Hepatocyte (in vitro differentiated cells): ENCODE measurements at regions not wholly inside any gene's neighbourhood (a gene's known extent, or its start where the extent isn't known, plus 50 kb on each side); places are given as distances from the start of the nearest gene placed in this dataset.
A peak's percentile ranks its signal among the peaks of the same experiment; 100 is the strongest.

Source experiments
- DNase-seq: peaks from one replicate; pipeline ENCODE4 v3.0.0-alpha.2; 2016; ENCODE audit warnings: low spot score
- H2AFZ ChIP-seq: fragments of 200-600 bp; sonication (generic); 2 replicates; pipeline ENCODE4 v1.6.0; 2016; ENCODE audit warnings: antibody characterized with exemption, mild to moderate bottlenecking
- H3K27ac ChIP-seq: fragments of 200-600 bp; sonication (generic); 2 replicates; pipeline ENCODE4 v1.5.1; 2016; ENCODE audit warnings: mild to moderate bottlenecking
- H3K27me3 ChIP-seq: fragments of 200-600 bp; sonication (generic); 2 replicates; pipeline ENCODE4 v1.6.1; 2016
- H3K36me3 ChIP-seq: fragments of 200-600 bp; sonication (generic); replicated peaks from 2 replicates; pipeline ENCODE4 v1.5.1; 2016; ENCODE audit warnings: low read depth; ENCODE audit not compliant: insufficient read depth
- H3K4me1 ChIP-seq: fragments of 200-600 bp; sonication (generic); 2 replicates; pipeline ENCODE4 v1.5.1; 2016; ENCODE audit warnings: mild to moderate bottlenecking, moderate library complexity; ENCODE audit not compliant: insufficient read depth
- H3K4me2 ChIP-seq: fragments of 200-600 bp; sonication (generic); 2 replicates; pipeline ENCODE4 v1.6.0; 2016
- H3K4me3 ChIP-seq: fragments of 200-600 bp; sonication (generic); 2 replicates; pipeline ENCODE4 v1.5.1; 2016; ENCODE audit warnings: mild to moderate bottlenecking
- H3K79me2 ChIP-seq: fragments of 200-600 bp; sonication (generic); 2 replicates; pipeline ENCODE4 v1.6.0; 2017; ENCODE audit warnings: mild to moderate bottlenecking
- H3K9me2 ChIP-seq: fragments of 200-600 bp; sonication (generic); replicated peaks from 2 replicates; pipeline ENCODE4 v1.6.0; 2017; ENCODE audit warnings: mild to moderate bottlenecking; ENCODE audit not compliant: insufficient read depth
- H3K9me3 ChIP-seq: fragments of 200-600 bp; sonication (generic); 2 replicates; pipeline ENCODE4 v1.5.1; 2016; ENCODE audit warnings: low read depth, mild to moderate bottlenecking
- H4K20me1 ChIP-seq: fragments of 200-600 bp; sonication (generic); 2 replicates; pipeline ENCODE4 v1.6.0; 2016; ENCODE audit warnings: mild to moderate bottlenecking; ENCODE audit not compliant: insufficient read depth, poor library complexity, severe bottlenecking
- CTCF ChIP-seq: fragments of 200-600 bp; sonication (generic); IDR thresholded peaks from 2 replicates; pipeline ENCODE4 v1.5.1; 2016; ENCODE audit warnings: antibody characterized with exemption, mild to moderate bottlenecking; ENCODE audit not compliant: poor library complexity
- EZH2 ChIP-seq: fragments of 200-600 bp; sonication (generic); IDR thresholded peaks from 2 replicates; pipeline ENCODE4 v1.6.1; 2016; ENCODE audit warnings: antibody characterized with exemption, mild to moderate bottlenecking, borderline replicate concordance
- EZH2phosphoT487 ChIP-seq: fragments of 200-600 bp; sonication (generic); IDR thresholded peaks from one replicate; pipeline ENCODE4 v1.6.1; 2018; ENCODE audit warnings: antibody characterized with exemption, mild to moderate bottlenecking, low read depth, moderate library complexity; ENCODE audit not compliant: unreplicated experiment, severe bottlenecking
- WGBS: methylation state at CpG from one replicate; pipeline ENCODE4 v1.1.6; 2016; ENCODE audit warnings: low lambda C conversion rate; ENCODE audit errors: missing lambda C conversion rate; 5-methylcytosine and 5-hydroxymethylcytosine counted together

- peaks cover 2% of the 10 kb centered on the region for H3K27me3 ChIP-seq
- H3K4me1 ChIP-seq: peaks cover 12% of the 10 kb centered on the region
- no peaks in the 10 kb centered on the region for H3K9me2 ChIP-seq
- peak overlapping the region; percentile 57 for H3K4me2 ChIP-seq
- TF ChIP-seq CTCF (no peak), EZH2phosphoT487 (no peak), EZH2 (no peak)
- H3K27ac ChIP-seq: peak overlapping the region; percentile 73
- no peak overlapping the region for H2AFZ ChIP-seq
- no peak for DNase-seq
- no peaks in the 10 kb centered on the region for H3K79me2 ChIP-seq
- H4K20me1 ChIP-seq: no peaks in the 10 kb centered on the region
- H3K4me3 ChIP-seq: no peak overlapping the region
- H3K36me3 ChIP-seq: no peaks in the 10 kb centered on the region
- H3K9me3 ChIP-seq: no peaks in the 10 kb centered on the region
Observed at GRCh38 chr20:57880571-57880892, 170.7 kb upstream of the PMEPA1 start.

GRCh38 chr20:57879779-57880570 is 170.2 kb upstream of the PMEPA1 start:
- peak; percentile 24 for DNase-seq
- Histone ChIP-seq H2AFZ (no peak overlapping the region), H3K79me2 (no peaks in the 10 kb centered on the region), H3K9me2 (no peaks in the 10 kb centered on the region), H3K4me1 (peaks cover 12% of the 10 kb centered on the region), H3K4me2 (peak overlapping the region; percentile 57), H3K9me3 (no peaks in the 10 kb centered on the region), H3K36me3 (no peaks in the 10 kb centered on the region), H3K4me3 (no peak overlapping the region), H3K27me3 (peaks cover 7% of the 10 kb centered on the region), H4K20me1 (no peaks in the 10 kb centered on the region), H3K27ac (peak overlapping the region; percentile 73)
- 49% methylated on average over 13 of the region's 13 CpGs for WGBS
- TF ChIP-seq CTCF (no peak), EZH2phosphoT487 (no peak), EZH2 (no peak)

GRCh38 chr20:57879437-57879778 is 169.6 kb upstream of the PMEPA1 start:
- Histone ChIP-seq H3K4me2 (peak overlapping the region; percentile 57), H3K4me3 (no peak overlapping the region), H3K4me1 (peaks cover 12% of the 10 kb centered on the region), H3K9me3 (no peaks in the 10 kb centered on the region), H3K79me2 (no peaks in the 10 kb centered on the region), H4K20me1 (no peaks in the 10 kb centered on the region), H2AFZ (no peak overlapping the region), H3K27ac (peak overlapping the region; percentile 56), H3K36me3 (no peaks in the 10 kb centered on the region), H3K27me3 (peaks cover 7% of the 10 kb centered on the region), H3K9me2 (no peaks in the 10 kb centered on the region)
- 62% methylated on average over 7 of the region's 7 CpGs for WGBS
- DNase-seq: no peak
- TF ChIP-seq EZH2 (no peak), CTCF (no peak), EZH2phosphoT487 (no peak)
